Non-pigmented ciliary epithelial cell (primary cell): ENCODE measurements at regions not wholly inside any gene's neighbourhood (a gene's known extent, or its start where the extent isn't known, plus 50 kb on each side); places are given as distances from the start of the nearest gene placed in this dataset.

Experiments used
- DNase-seq: peaks from one replicate; pipeline ENCODE4 v3.0.0-alpha.2; 2010; ENCODE audit warnings: low read depth

DNA sequence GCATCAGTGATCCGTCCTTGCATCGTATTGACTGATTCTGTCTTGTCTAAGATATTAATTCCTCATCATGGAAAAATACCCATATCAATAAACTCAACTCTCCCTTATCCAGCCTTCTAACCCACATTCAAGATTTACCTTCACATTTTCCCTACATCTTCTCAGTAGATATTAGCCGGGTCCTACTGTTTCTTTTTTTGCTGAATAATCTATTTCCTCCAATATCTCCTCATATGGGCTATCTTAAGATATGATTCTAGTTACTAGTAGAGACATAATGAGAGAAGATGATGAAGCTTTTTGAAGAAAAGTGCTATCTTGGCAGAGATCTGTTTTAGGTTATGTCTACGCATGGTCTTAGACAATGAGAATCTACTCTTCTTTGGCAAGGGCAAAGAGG, 785.8 kb downstream of the BRINP1 start:
- DNase-seq = no peak

DNA sequence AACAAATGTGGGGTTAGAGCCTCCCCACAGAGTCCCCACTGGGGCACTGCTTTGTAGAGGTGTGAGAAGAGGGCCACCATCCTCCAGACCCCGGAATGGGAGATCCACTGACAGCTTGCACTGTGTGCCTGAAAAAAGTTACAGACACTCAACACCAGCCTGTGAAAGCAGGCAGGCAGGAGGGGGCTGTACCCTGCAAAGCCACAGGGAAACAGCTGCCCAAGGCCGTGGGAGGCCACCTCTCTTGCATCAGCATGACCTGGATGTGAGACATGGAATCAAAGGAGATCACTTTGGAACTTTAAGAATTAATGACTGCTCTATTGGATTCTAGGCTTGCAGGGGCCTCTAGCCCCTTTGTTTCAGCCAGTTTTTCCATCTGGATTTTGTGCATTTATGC, 782.3 kb downstream of the BRINP1 start:
- DNase-seq = no peak

DNA sequence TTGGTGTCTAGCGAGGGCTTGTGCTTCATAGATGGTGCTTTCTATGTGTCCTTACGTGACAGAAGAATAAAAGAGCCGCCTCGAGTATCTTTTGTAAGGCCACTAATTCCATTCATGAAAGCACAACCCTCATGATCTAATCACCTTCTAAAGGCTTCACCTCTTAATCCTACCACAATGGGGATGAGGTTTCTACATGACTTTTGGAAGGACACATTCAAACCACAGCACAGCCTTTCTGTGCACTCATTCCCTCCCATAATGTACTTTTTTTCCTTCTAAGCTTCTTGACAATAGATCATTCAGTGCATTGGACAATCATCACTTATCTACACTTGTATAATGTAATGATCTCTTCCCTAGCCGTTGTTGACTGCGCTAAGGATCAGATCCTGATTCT, 774.8 kb downstream of the BRINP1 start:
- DNase-seq = no peak

DNA sequence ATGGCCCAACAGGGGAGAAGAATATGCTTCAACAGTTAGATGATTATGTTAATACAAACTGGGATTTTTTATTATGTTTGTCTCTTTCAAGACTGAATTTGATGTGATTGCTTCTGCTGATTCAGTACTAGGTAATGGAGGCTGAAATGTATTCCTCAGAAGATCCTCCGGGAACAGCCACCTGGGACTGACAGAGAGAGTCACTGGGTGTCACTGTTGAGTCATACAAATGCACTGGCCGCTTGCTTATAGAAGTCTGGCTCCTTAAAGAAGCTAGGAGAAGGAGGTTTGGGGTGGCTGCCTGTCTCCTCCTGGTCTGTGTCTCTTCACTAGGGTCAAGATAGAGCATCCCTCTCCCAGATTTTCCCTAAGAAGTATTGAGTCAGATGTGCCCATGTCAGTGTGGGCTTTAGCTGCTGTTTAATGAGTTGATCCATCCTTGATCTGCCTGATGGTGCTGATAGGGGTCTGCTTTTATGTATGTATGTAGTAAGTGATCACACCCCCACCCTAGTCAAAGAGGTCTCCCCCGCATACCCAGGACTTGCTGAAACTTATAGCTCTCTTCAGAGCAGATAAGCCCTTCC, 773.4 kb downstream of the BRINP1 start:
- DNase-seq = no peak

DNA sequence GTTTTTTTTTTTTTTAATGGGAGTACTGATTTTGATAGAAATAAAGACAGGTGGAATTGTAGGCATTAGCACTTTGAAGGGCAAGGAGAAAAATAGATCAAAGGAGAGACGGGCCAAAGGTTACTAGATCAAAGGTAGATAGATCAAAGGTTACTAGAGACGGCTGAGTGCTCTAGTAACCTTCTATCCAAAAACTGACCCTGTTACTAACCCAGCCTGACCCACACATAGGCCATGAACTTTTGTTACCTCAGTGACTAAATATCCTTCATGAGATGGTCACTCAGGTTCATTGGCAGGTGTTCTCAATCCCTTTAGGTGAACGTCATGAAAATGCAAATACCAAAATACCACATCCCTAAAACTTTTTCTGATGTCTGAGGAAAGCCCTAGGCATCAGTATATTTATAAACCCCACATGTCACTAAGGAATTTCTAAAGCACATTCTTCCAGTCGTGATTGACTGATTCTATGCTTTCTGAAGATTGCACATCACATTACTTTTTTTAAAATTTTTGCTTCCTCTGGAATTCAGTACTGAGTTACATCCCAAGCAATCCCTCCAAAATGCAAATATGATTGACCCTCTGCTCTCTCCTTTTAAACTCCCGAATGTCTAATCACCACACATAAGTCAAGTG, 772.7 kb downstream of the BRINP1 start:
- no peak for DNase-seq

DNA sequence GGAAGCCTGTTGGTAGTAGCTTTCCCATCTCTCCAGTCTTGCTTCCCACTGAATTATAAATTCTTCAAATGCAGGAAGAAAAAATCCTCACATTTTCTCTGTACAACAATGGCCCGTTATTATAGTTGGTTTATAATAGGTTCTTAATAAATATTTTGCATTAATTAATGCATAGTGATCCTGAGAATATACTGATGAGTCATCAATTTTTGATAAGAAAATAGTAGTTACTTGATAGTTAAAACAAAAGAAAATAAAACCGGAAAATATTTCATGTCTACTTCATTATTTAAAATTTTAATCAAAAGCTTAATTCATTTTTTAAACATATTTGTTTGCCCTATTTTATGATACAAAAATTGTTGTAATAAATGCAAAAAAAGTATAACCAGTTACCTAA, 762.6 kb downstream of the BRINP1 start:
- no peak for DNase-seq

DNA sequence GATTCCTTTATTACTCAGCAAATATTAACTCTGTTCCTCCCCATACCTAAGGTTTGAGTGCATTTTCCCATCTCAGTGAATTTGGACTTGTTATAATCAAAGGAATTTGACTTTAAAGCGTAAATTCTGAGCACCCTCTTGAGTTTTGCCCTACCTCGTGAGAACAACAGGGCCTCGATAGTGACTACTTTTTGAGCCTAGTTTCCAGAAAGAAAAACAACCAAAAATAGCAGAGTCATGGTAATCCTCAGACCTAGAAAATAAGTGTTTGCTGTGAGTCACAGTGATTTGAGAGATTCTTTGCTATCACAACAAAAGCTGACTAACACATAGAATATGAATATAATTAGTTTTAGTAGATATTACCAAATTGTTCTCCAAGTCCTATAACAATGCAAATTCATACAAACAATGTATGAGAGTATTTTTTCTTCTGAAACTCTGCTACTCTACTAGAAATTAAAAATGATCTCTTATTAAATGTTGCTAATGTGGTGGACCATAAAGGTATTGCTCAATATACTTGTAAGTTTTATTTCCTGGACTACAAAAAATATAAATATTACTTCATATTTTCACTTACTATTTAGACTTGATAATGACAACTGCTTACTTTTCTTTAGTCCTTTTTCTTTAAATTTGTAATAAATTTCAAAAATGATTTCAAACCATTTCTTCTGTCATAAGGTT, 759.7 kb downstream of the BRINP1 start:
- peak; percentile 13 for DNase-seq

DNA sequence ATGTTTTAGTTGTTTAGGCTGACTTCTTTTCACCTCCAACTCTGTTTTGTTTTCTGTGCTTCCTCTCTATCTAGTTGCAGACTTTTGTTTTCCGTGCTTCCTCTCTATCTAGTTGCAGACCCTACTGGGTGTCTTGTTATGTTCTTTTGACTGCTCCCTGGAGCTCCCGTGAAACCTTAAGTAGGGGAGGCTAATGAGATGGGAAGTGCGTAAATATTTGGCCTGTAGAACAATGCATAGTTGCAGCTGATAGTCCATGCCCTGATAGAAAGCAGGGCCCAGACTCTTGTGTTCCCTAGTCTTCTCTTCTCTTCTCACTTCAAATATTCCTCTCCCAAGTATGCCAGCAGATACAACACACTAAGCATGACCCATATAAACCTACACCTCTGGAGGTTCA, 757.0 kb downstream of the BRINP1 start:
- DNase-seq = no peak

DNA sequence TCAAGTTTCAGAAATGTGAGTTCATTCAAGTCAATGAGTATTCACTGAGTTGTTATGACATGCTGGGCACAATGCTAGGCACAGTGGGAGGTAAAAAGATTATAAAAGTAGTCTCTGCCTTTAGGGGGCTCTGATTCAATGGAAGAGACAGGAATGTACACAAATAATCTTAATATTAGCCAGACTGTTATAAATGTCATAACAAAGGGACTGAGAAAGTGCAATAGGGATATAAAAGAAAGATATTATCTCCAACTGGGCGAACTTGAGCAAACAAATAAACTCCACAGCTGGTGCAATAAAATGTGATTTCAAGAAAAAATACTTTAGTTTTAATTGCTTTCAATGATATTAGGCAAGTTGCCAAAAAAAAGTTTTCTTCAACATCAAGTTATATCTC, 755.2 kb downstream of the BRINP1 start:
- DNase-seq = no peak

DNA sequence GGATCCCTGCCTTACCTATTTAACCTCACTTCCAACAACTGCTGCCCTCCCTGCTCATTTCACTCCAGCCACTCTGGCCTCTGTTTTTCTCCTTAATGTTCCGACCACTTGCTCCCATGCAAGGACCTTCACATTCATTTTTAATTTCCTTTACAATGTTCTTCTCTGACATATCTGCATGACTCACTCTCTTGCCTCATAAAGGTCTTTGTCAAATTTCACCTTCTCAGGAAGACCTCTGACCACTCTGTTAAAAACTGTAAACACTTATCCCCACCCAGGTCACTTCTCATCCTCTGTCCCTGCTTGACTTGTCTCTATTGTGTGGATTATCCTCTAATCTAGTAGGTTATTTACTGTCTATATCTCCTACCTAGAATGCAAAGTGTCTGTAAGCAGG, 751.2 kb downstream of the BRINP1 start:
- DNase-seq = no peak

DNA sequence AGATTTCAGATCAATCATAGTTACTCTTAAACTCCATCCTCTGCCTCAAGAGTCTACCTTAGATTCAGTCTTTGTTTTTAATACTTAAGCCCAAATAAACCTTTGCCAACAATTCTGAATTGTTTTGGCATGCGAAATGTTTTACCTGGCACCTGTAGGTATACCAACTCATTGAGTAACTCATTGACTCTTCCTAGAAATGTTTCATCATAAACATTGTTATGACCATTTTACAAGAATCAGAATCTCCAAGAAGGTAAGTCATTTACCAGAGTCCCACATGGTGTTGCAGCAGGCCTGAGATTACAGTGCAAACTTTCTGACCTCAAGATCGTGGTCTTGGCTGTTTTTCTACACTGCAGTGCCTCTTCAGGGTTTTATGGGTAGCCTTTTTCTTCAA, 750.4 kb downstream of the BRINP1 start:
- no peak for DNase-seq

DNA sequence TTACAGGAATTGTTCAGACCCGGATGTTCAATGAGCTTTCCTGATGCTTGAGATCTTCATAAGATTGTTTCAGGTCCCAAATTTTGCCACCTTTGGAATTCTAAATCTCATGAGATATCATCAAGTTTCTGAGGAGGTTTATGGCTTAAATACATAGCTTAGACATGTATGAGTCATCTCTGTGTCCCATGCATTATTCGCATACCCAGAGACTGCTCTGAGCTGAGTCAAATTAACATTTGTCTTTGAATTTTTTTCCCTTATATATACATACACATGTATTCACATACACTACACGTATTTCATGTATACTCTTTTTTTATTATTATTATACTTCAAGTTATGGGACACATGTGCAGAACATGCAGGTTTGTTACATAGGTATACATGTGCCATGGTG, 744.6 kb downstream of the BRINP1 start:
- no peak for DNase-seq

DNA sequence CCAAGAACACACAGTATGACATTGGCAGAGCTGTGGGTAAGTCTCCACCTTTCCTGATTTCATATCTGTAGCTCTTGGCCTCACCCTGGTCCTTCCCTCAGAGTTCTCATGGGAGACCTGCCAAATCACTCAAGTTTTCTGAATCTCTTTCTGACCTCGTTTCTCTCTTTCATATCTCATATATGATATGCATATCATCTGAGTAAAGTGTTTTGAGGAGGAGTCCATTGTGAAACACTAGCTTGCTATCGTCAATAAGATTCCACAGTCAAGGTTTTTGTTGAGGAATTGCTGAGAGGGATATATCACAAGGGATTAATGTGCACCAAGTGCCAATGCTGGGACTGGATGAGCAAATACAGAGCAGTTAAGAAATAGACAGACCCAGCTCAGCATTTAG, 739.2 kb downstream of the BRINP1 start:
- no peak for DNase-seq

DNA sequence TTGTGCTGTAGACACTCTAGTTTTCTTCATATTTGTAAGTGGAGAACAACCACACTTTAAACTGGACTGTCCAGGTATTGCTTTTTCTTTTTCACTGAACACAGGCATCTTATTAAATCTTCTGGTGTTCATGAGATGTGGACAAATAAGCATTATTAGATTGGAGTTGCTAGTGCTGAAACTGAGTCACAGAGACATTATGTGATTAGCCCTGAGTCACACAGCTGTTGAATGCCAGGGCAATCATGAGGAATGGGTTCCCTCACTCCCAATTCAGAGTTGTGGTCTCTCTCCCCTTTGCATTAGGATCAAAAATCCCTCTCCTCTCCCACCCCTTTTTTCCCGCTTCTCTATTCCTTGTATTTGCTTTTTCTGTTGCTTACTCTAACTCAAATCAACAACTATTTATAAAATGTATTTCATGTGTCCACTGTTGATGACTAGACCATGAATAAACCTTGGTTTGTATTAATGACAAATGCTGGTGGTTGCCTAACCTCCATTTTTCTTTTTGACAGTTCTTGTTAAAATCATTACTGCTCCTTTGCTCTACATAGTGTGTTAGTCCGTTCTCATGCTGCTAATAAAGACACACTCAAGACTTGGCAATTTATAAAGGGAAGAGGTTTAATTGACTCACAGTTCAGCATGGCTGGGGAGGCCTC, 738.2 kb downstream of the BRINP1 start:
- DNase-seq = no peak

DNA sequence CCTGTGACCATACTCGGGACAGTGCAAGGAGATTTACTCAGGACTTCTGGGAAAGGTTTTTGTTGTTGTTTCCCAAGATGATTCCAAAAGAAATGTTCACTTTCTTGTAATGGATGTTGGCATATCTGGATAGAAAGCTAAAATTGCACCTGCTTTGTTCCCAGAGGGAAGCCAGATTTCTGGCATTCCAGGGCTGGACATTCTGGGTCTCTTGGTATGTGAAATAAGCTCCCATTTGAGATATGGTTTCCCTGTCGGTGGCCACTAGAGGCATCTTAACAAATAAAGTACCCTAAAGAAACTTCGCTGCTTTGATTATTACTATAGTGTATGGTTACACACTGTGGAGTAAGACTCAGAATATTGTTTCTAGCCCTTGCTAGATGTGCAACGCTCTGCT, 737.3 kb downstream of the BRINP1 start:
- no peak for DNase-seq

DNA sequence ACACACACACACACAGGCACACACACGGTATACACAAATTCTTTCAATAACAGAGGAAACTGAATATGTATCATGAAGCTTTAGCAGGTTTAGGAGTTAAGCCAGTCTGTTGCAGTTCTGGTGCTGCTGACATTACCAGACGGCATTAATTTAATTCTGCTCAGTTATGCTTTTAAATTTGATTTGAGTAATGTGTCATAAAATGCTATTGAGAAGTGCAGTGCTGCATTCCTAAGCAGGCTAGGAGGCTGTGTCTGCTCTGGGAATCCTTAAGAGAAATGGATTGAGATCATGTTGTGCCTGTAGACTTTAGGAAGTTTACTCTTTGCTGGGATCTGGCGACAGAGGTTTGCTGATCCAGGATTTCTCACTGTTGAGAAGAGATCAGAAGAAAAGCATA, 733.8 kb downstream of the BRINP1 start:
- DNase-seq = no peak

DNA sequence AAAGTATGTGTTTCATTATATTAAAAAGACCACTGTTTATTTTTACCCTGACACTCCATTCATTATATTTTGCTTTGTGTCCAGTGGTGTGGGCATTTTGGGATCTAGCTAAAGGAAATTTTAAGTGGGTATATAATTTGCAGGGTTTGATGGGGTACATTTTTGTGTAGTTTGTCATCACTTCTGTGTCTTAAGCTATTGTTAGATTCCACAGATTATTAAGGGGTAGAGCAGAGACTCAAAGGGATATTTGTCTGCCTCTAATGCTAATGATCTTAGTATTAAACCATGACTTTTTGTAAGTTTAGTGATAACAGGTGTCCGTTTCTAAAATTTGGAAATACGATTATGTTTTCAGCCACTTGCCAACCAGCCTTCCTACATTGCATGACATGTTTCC, 731.6 kb downstream of the BRINP1 start:
- no peak for DNase-seq

DNA sequence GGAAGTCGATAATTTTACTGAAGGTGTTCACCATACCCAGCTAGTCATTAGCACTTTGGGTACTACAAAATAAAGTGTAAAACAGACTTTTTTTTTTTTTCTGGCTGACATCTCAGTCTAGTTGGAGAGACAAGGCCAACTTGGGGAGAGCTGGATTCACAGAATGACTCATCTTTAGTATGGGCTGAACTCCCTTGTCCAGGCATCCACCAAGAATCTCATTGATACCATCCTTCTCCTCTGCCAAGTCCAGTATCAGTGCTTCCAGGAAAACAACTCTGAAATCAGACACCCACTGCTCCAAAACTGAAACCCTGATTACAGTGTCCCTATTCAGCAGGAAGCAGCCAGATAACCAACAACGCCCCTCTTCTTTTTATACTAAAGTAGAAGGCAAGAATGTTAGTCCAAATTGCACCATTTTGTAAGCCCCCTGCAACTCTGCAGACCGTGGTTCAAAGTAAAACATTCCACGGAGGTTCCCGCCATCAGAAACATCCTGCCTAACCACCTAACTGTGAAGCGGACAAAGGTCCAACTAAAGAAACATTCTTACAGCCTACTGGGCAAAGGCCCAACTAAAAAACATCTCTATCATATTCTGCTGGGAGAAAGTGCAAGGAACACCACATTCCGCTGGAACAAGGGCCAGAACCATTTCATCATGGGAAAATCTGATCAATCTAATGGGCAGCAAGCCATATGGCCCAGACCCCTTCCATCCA, 728.2 kb downstream of the BRINP1 start:
- peak; percentile 19 for DNase-seq

DNA sequence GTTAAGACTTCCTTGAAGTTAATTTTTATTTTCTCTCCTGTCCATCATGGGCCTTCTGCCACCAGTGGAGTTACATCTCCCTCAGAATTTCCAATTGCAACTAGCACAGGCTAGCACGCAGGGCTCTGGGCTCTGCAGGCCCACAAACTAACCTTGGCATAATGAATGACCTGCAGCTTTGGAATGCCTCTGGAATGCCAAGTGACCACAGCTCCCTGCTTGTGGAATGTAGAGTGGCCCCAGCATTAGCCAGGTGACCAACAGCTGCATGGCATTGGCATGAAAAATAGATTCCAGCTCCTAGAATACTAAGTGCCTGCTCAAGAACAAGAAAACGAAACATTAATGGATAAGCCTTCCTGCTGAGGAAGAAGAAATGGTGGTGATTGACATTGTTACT, 726.1 kb downstream of the BRINP1 start:
- peak; percentile 53 for DNase-seq

DNA sequence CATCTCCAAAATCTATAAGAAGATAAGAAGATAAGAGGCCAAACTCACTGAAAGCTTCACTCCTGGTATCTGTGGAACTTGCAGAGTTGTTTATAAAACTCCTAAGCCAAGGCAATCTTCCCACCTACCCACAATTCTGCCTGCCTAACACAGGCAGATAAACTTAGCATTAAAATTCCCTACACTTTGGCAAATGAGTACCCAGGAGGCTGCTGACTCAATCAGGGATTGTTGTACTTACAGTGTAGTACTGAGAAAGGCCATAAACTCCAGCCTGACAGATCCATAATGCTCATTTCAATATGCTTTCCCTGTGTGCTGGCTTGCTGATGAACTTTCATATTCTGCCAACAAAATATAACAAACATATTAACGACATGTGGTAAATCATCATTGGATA, 725.2 kb downstream of the BRINP1 start:
- DNase-seq = no peak

DNA sequence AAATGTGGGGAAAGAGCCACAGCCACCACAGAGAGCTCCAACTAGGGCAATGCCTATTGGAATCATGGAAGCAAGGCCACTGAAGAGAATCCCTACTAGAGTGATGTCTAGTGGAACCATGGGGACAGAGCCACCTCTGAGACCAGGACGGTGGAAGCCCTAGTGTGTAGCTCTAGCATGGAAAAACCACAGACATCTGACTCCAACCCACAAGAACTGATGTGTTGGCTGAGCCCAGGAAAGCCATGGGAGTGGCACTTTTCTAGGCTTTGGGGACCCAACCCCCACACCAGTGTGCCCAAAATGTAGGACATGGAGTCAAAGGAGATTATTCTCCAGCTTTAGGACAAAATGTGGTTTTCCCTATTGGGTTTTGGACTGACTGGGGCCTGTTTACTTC, 721.9 kb downstream of the BRINP1 start:
- no peak for DNase-seq

DNA sequence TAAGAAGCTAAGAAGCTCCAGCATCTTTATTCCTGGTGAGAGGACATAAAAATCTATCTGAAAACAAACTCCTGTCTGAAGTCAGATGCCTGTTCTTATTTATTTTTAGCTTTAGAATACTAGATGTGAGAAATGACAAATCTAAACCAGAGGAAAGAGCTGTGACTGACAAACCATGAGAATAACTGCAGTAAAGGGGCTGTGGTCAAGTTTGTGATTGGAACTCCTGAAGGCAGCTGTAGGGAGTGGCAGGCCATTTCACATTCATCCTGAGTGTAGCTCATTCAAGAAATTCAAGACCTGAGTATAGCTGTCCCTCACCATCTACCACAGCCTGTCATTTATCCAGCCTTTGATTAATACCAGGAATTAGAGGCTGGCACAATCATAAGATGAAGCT, 718.8 kb downstream of the BRINP1 start:
- no peak for DNase-seq

DNA sequence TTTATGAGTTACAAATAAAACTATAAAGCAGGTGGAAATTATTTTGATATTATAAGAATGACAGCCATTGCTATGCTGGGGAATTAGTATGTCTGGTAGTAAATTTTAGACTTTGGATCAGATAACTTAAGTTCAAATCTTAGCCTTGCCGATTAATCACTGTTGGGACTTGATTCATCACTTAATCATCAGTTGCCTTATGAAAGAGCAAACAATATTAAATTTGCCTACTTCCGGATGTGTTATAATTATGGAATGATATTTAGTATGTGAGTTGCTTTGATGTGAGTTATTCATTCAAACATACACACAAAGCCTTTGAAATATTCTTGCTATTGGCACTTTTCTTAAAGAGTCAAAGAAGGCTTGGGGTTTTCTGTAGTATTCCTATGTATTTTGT, 717.7 kb downstream of the BRINP1 start:
- DNase-seq = no peak
